GM06990 (cell line): ENCODE measurements at regions not wholly inside any gene's neighbourhood (a gene's known extent, or its start where the extent isn't known, plus 50 kb on each side); places are given as distances from the start of the nearest gene placed in this dataset.
"Not testable (repeated sequence)": the region's sequence is repeated elsewhere in the genome, so short reads cannot be mapped to it uniquely, and the experiment has no call there.

Experiments
- DNase-seq: peaks from one replicate; pipeline ENCODE4 v3.0.0-alpha.2; 2011; ENCODE audit not compliant: insufficient read length; ENCODE audit errors: extremely low read depth
- H3K27me3 ChIP-seq: replicated peaks from 2 replicates; pipeline ENCODE4 v1.6.0; 2011; ENCODE audit warnings: low read length; ENCODE audit not compliant: control insufficient read depth, insufficient read depth
- H3K36me3 ChIP-seq: 2 replicates; pipeline ENCODE4 v1.5.1; 2011; ENCODE audit warnings: low read length; ENCODE audit not compliant: control insufficient read depth, insufficient read depth
- H3K4me3 ChIP-seq: replicated peaks from 2 replicates; pipeline ENCODE4 v1.5.1; 2011; ENCODE audit warnings: low read depth, mild to moderate bottlenecking, control low read depth, low read length
- CTCF ChIP-seq: IDR thresholded peaks from 2 replicates; pipeline ENCODE4 v1.5.1; 2011; ENCODE audit warnings: low read length, control low read depth, mild to moderate bottlenecking, inconsistent platforms; ENCODE audit not compliant: insufficient read depth, poor library complexity, severe bottlenecking

- no peak for TF ChIP-seq CTCF
- H3K27me3 ChIP-seq: no peaks in the 10 kb centered on the region; the same call in 1 of the 2 replicates
- no peaks in the 10 kb centered on the region for H3K36me3 ChIP-seq
- no peak for DNase-seq
- H3K4me3 ChIP-seq: no peak overlapping the region
Measured at GRCh38 chr1:208475449-208475848, 231.3 kb upstream of the PLXNA2 start.

GRCh38 chr1:208475951-208476845, 232.0 kb upstream of the PLXNA2 start:
- H3K27me3 ChIP-seq: no peaks in the 10 kb centered on the region; the same call in 1 of the 2 replicates
- DNase-seq: no peak
- no peak overlapping the region for H3K4me3 ChIP-seq
- no peak for TF ChIP-seq CTCF
- H3K36me3 ChIP-seq: no peaks in the 10 kb centered on the region

- H3K27me3 ChIP-seq: no peaks in the 10 kb centered on the region; the same call in 1 of the 2 replicates
- H3K36me3 ChIP-seq: no peaks in the 10 kb centered on the region
- DNase-seq: no peak
- TF ChIP-seq CTCF: no peak
- H3K4me3 ChIP-seq: no peak overlapping the region
Measured at GRCh38 chr1:208476846-208477170, 232.6 kb upstream of the PLXNA2 start.

- DNase-seq: no peak
- TF ChIP-seq CTCF: no peak
- Histone ChIP-seq H3K27me3 (no peaks in the 10 kb centered on the region; the same call in 1 of the 2 replicates), H3K36me3 (no peaks in the 10 kb centered on the region), H3K4me3 (no peak overlapping the region)
Measured at GRCh38 chr1:208479435-208479834, 235.3 kb upstream of the PLXNA2 start.

- H3K36me3 ChIP-seq: no peaks in the 10 kb centered on the region
- H3K4me3 ChIP-seq: no peak overlapping the region
- no peak for TF ChIP-seq CTCF
- no peak for DNase-seq
- no peaks in the 10 kb centered on the region for H3K27me3 ChIP-seq
Measured at GRCh38 chr1:208485512-208485911, 241.3 kb upstream of the PLXNA2 start.

GRCh38 chr1:208486677-208487076, 242.5 kb upstream of the PLXNA2 start:
- H3K36me3 ChIP-seq: no peaks in the 10 kb centered on the region
- no peak for DNase-seq
- no peaks in the 10 kb centered on the region for H3K27me3 ChIP-seq
- H3K4me3 ChIP-seq: no peak overlapping the region
- TF ChIP-seq CTCF: no peak

GRCh38 chr1:208488432-208488831, 244.2 kb upstream of the PLXNA2 start:
- not testable (repeated sequence) for H3K4me3 ChIP-seq, DNase-seq, H3K27me3 ChIP-seq, H3K36me3 ChIP-seq
